ENCODE measurements at regions not wholly inside any gene's neighbourhood (a gene's known extent, or its start where the extent isn't known, plus 50 kb on each side); places are given as distances from the start of the nearest gene placed in this dataset.
"Not testable (repeated sequence)": the region's sequence is repeated elsewhere in the genome, so short reads cannot be mapped to it uniquely, and the experiment has no call there.

DNA sequence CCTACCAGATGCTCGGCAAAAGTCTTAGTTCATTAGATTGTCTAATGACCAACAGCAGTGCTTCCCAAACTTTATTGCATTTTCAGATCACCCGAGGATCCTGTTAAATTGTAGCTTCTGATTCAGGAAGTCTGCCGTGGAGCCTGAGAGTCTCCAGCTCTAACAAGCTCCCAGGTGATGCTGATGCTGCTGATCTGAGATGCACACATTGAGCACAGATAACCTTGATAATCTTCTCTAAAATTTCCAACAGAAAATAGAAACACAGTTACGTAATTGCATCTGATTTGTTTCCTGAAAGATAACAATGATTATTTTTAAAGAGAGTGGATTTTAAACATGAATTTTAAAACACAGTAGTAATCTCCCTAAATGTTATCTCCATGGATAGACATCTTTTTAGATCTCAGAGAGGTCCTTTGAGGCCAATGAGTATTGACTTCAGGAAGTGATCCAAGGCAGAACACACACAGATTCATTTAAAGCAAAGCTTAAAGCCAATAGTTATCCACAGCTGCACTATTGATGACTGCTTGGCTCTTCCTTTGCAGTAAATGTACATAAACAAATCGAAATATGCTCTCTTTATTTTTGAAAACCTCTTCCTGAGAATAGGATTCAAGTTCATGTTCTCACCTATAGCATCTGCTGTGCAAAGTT, 122.8 kb upstream of the TNPO1 start:
- no peak for DNase-seq (ENCODE audit: low read depth)

DNA sequence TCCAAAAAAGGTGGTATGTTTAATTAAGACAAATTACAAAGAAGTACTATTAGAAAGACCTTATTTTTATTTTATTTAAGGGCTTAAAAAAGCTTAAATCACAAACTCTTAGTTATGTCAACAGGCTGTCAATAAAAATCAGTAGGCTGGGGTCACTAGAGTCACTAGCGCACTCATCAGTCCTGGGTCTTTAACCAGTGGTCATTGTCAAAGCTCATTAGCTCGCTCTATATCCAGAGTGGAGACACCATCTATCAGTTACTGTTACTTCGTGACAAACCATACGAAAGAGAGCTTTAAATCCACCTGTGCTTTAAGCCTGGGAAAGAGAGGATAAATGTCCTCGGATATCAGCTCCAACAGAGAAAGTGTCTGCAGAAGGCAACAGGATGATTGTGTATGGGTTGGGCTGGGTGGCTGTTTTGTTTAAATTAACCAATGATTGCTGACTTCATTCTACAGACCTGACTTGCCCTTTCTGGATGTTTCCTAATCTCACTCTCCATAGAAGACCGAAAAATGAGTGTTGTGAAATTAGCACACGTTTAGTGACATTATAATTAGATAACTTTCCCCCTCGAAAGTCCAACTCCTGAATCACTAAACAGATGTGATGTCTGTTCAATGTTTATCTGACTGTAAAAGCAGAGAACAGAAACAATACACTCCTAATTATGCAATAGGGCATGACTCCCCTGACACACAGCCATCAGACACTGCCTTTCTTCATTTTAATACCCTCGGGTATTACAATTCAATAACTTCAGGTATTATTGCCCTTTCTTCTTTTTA, 123.6 kb upstream of the TNPO1 start:
- no peak for DNase-seq (ENCODE audit: low read depth)

DNA sequence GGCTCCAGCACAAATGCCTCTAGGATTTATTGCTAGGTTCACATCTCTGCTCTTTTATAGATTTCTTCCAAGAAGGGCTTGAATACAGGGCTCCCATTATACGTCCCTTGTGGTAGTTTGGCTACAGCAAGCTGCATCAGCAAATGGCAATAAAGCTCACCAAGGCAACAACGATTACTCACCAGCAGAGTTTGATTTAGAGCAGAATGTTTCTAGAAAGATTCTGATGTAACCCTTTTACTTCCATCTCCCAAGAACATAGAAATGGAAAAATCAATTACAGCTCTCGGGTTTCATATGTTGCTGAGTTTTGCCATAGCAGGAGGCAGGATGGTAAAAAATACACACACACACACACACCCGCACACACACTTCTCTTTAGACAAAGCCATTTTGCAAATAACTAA, 124.2 kb upstream of the TNPO1 start:
- DNase-seq (ENCODE audit: low read depth) = peak; percentile 27

DNA sequence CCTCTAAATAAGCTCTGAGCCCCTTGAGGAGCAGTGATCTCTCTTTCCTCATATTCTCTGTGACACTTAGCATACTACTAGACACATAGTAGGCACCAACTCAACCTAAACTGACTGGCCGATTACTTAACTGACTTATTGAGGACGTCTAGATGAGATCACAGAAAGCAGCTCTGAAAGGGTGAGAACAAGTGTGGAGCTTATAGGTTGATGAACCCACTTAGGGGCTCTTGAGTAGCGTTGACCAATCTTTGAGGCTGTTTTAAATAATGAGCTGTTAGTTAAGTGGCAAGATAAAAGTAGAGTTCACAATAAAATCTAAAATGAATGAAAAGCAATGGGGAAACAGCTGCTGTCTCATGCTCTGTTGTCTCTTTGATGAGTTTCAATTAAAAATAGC, 124.7 kb upstream of the TNPO1 start:
- DNase-seq (ENCODE audit: low read depth) = no peak

DNA sequence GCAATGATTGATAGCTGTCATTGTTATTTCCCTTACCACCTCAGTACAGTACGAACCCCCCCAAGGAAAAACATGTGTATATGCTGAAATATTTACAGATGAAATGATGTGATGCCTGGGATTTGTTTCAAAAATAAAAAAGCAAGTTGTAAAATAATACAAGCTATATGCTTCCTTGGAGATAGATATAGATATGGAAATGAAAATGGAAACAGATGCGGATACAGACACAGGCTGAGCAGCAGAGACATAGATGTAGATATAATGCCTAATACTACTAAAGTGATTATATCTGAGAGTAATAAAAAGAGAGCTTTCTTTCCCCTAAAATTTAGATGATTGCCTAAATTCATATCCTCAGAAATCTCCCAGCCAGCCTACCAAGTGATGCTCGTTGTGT, 127.5 kb upstream of the TNPO1 start:
- DNase-seq (ENCODE audit: low read depth) = no peak

- DNase-seq (ENCODE audit: low read depth) = no peak
Measured at GRCh38 chr5:72687288-72687687, 129.2 kb upstream of the TNPO1 start.

- DNase-seq (ENCODE audit: low read depth) = no peak
Measured at GRCh38 chr5:72682561-72682960, 133.9 kb upstream of the TNPO1 start.

GRCh38 chr5:72681781-72682180, 134.7 kb upstream of the TNPO1 start:
- DNase-seq (ENCODE audit: low read depth) = no peak

DNA sequence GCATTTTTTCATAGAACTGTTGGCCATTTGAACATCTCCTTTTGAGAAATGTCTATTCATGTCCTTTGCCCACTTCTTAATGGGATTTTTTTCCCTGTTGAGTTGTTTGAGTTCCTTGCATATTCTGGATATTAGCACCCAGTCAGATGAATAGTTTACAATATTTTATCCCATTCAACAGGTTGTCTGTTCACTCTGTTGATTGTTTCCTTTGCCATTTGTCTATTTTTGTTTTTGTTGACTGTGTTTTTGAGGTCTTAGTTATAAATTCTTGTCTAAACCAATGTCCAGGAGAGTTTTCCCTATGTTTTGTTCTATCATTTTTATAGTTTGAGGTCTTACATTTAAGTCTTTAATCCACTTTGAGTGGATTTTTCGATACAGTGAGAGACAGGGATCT, 139.0 kb upstream of the TNPO1 start:
- no peak for DNase-seq (ENCODE audit: low read depth)

GRCh38 chr5:72676831-72677230, 139.6 kb upstream of the TNPO1 start:
- DNase-seq (ENCODE audit: low read depth) = not testable (repeated sequence)

DNA sequence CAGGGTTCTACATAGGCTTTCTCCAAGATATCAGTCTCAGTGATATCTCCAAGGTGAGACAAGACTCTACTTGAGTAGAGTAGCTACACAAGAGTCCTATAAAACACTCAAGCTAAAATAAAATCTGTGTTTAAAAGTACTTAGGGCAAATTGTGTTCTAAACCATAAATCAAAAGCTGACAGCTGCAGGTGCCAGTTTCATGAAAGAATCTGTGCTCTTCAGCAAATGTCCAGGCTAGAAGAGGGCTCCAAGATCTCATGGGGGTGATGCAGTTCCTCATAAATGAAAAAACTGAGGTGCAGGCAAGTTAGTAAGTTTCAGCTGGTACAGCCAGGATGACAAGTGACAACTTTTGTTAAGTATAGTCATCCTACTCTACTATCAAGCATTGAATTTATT, 142.8 kb upstream of the TNPO1 start:
- no peak for DNase-seq (ENCODE audit: low read depth)

GRCh38 chr5:72673180-72673579, 143.3 kb upstream of the TNPO1 start:
- no peak for DNase-seq (ENCODE audit: low read depth)

GRCh38 chr5:72667708-72668107, 148.8 kb upstream of the TNPO1 start:
- DNase-seq (ENCODE audit: low read depth) = no peak

- no peak for DNase-seq (ENCODE audit: low read depth)
Measured at GRCh38 chr5:72662936-72663335, 153.5 kb upstream of the TNPO1 start.

DNA sequence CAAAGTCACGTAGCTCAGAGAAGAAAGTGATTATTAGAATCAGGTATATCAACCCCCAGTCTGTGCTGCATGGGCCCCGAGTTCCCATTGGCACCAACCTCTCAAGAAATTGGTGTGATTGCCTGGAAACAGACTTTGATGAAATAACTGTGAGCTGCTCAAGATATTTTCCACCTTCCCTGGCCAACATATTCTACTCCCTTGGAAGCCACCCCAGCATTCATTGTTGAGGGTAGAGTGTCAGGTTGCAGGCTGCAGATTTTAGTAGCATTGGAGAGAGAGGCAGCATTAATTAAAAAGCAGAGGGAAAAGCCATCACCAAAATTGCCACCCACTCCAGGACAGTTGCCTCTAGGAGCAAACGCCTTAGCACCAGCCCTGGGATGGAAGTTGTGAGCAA, 154.2 kb upstream of the TNPO1 start:
- peak; percentile 41 for DNase-seq (ENCODE audit: low read depth)

DNA sequence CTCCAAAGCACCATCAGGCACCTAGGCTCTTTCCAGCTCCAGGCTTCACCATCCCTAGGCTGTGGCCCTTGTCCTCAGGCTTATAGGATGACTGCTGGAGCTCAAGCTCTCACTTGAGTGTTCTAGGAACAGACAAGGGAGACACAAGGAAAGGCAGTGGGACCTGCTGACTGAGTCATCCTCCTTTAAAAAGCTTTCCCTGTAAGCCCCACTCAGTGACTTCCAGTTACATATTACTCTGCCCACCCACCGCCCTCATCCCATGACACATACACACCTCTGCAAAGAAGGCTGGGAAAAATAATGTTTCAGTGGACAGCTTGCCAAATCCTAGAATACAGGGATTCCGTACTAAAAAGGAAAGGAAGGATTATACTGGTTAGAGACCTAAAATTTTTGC, 154.2 kb upstream of the ZNF366 start:
- peak; percentile 71 for DNase-seq (ENCODE audit: low read depth)

- DNase-seq (ENCODE audit: low read depth) = peak; percentile 75
Measured at GRCh38 chr5:72659726-72660125, 152.5 kb upstream of the ZNF366 start.

DNA sequence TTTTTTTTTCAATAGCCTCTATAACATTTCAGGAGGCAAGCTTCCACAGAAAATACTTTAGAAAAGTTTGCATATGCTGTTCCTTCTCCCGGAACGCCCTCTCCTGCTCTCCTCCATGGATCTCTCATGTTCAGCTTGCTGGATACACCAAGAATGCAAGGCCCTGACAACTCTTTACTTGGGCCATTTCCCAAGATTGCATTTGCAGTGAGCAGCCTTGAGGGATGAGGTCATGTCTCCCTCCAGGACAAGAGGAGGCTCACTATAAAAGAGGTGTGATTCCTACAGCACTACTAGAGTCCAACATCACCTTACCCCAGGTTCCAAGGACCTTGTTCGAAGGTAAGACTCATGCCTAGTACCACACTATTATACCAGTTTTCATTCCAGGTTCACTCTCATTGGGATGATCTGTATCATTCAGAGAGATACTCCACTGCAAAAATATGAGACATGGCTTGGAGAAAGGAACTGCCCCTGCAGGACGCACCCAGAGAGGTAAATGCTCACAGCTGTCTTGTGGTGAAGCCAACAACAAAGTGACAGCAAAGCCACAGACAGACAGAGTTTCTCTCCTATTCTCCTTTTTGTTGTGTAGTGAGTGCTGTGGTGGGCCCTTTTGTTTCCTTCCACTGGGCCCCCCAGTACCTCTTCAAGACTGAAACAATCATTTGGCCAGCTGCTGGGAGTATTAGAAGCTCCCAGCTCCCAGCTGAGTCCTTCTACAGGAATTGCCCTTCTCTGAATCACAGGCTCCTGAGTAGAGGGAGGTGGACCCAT, 151.7 kb upstream of the ZNF366 start:
- DNase-seq (ENCODE audit: low read depth) = peak; percentile 56

DNA sequence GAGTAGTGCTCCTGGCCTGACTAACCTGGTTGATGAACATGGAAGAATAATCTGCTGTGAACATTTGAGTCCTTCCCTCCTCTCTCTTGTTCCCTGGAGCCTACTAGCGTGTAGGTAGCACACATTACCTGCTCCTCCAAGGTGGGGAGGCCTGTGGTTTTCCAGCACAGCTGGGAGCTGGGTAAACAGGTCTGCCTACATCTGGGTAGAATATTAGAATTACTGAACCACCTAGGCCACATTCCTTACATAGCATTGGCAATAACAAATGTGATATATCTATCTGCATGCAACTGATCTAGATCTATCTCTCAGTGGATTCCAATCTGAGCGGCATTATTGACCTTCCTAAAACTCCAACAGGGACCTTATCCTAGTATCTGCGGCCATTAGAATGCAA, 151.0 kb upstream of the ZNF366 start:
- DNase-seq (ENCODE audit: low read depth) = no peak

- DNase-seq (ENCODE audit: low read depth) = no peak
Measured at GRCh38 chr5:72656756-72657513, 149.7 kb upstream of the ZNF366 start.

DNA sequence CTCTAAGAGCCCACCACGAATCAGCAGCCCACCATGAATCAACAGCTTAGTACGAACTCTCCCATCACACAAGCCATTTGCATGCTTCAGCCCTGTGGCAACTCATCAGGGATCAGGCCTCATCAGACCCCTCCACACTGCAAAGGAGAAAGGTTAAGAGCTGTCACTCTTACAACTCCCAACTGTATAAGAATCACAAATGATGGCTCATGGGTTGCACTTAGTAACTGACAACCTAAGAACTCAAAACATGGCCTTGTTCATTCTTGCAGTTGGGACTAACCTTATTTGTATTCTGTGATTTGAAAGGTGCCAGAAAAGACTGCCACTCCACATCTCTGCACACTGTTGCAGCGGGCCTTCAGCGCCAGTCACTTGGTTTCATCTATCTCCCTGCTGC, 149.1 kb upstream of the ZNF366 start:
- no peak for DNase-seq (ENCODE audit: low read depth)

- DNase-seq (ENCODE audit: low read depth) = no peak
Measured at GRCh38 chr5:72654231-72654630, 147.0 kb upstream of the ZNF366 start.
